ENCODE measurements at regions not wholly inside any gene's neighbourhood (a gene's known extent, or its start where the extent isn't known, plus 50 kb on each side); places are given as distances from the start of the nearest gene placed in this dataset.

DNA sequence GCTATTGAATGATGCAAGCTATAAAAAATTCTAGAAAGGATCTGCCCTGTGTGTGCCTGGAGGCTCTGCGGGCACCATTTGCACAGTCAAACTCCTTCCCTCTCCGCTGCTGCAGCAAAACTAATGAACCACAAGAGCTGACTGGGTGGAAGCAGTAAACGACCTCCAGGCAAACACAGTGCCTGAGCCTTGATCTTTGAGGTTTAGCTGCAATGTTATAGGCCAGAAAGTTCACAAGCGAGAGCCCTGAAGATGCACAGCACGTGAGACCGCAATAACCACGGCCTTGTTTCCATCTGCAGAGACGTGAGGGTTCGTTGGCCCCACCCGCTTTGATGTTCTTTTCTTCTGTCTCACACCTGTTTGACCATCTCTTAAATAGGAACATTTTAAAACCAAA is 69.2 kb upstream of the S1PR3 start:
- DNase-seq (ENCODE audit: low read depth, low spot score): no peak

DNA sequence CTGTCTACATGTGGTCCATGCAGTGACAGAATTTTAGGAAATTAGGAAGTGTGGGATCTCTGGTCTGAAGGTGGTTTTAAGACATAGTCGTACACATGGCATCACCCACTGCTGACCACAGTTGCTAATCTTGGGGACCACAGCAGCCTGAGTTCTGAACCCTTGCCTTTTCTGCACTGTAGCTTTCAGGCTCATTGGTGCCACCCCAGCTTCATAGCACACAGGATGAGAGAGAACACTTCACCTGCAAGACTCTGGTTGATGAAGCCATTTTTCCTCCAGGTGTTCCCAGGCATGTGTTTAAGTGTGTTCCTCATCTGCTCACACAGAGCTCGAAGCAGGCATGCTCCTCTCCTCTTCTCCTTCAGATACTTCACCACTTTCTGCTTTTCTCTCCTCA is 68.2 kb upstream of the S1PR3 start:
- no peak for DNase-seq (ENCODE audit: low read depth, low spot score)

DNA sequence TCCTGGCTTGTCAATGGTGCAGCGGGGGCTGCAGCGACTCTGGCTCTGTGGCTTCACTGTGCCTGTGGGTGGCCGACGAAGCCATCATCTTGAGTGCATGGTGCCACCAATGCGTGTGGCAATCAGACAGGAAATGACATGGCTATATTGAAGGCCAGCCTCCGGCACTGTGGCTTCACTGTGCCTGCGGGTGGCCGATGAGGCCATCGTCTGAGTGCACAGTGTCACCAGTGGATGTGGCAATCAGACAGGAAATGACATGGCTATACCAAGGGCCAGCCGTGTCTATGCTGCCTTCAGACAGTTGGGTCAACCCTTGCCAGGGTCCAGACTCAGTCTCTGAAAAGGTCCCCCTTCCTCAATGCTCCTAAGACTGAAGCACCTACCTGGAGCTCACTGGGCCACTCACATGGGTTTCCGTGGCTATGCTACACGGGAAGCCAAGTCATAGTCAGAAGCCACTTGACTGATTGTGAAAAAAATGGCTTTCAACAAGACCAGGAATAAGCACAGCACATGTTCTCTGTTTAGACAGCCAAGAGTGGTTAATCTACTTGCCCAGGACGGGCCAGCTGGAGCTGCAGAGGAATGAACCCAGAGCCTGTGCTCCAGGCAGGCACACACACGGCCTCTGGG is 67.5 kb upstream of the S1PR3 start:
- DNase-seq (ENCODE audit: low read depth, low spot score): no peak

DNA sequence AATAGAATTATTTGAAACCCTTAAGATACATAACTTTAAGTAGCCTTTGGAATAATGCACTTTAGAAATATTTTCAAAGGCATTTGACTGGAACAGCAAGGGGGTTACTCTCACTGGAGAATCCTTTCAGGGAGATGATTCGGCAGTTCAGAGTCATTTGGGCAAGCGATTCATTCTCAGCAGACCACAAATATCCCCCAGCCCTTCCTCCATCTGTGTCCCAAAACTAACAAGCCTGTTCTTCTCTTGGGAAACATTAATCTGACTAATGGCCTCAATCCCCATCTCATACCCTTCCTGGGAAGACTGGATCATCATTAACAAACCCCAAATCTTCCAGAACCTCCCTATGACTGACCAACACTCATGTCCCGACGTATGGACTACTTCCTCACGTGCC is 65.8 kb upstream of the S1PR3 start:
- DNase-seq (ENCODE audit: low read depth, low spot score): no peak

DNA sequence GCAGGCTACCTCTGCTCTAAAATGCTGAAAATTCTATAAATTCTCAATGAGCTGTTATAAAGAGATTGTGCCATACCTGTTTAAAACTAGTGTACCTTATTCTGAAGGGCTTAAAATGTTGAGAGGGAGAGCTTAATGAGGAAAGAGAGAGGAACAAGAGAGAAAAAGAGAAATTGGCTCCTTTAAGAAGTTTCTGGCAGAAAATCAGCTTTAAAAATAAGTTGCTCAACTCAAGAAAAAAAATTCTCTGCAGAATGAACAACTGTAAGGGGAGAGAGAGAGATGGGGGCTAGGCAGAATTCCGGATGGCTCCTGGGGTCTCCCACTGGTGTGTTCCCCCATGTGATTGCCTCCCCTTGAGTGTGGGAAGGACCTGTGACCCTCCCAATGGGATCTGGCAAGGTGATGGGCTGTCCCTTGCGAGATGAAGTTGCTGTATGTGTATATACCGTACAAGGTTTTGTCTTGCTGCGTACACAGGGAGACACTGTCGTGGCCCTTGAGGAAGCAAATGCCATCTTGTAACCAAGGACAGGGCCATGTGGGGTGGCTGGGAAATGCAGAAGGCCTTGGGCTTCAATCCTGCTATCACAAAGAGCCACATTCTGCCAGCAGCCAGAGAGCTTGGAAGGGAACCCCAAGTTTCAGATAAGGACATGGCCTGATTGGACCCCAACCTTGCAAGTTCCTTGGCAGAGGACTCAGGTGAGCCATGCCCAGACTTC is 64.3 kb upstream of the S1PR3 start:
- DNase-seq (ENCODE audit: low read depth, low spot score): no peak

DNA sequence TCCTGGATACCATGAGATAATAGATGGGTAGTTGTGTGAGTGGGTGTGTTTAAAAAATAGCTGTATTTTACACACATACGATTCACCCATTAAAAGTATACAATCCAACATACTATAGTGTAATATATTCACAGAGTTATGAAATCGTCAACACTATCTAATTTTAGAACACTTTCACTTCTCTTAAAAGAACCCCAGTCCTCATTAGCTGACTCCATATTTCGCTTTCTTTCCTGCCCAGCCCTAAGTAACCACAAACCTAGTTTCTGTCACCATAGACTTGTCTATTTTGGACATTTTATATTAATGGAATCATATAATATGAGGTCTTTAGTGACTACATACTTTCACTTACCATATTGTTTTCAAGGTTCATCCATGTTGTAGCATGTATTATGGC is 63.8 kb upstream of the S1PR3 start:
- no peak for DNase-seq (ENCODE audit: low read depth, low spot score)

DNA sequence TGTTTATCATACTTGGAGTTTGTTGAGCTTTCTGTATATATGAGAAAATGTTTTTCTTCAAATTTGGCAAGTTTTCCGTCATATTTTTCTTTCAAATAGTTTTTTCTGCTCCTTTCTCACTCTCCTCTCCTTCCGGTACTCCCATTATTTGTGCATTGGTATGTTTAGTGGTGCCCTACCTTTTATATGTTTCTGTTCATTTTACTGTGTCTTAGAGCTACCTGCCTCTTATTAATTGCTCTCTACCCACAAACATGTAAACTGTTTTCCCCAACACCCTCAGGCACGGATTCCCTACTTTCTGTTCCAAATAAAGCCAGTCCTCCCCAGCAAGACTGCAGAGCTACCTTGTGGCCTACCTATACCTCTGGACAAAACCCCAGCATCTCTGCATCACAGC is 60.6 kb upstream of the S1PR3 start:
- DNase-seq (ENCODE audit: low read depth, low spot score): no peak

DNA sequence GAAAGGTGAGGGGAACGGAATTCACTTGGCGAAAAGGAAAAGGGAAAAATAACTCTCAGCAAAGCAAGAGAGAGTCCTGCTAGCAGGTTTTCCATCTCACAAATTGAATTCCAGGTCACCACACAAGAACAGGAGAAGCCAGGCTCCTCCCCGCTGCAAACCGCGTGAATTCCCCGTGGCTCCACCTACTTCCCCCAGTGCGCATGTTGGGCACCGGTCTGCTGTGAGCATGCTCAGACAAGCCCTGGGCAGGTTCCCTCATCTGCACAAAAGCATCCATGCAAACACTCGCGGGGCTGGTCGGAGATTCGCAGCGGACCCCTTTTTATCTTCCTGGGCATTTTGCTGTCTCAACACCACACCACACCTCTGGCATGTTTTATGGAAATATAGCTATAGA is 58.5 kb upstream of the S1PR3 start:
- no peak for DNase-seq (ENCODE audit: low read depth, low spot score)

DNA sequence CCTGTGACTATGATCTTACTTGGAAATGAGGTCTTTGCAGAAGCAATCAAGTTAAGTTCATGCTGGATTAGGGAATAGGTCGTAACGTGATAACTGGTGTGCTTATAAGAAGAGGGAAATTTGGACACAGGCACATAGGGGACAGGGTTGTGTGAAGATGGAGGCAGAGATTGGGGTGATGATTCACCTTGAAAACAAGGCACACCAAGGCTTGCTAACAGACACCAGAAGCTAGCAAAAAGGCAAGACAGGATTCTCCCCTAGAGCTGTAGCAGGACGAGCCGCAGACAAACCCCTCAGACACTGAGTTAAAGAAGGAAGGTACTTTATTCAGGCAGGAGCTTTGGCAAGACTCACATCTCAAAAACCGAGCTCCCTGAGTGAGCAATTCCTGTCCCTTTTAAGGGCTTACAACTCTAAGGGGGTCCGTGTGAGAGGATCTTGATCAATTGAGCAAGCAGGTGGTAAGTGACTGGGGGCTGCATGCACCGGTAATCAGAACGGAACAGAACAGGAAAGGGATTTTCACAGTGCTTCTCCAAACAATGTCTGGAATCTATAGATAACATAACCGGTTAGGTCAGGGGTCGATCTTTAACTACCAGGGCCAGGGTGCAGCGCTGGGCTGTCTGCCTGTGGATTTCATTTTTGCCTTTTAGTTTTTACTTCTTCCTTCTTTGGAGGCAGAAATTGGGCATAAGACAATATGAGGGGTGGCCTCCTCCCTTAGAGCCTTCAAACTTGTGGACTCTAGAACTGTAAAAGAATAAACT is 57.5 kb upstream of the S1PR3 start:
- no peak for DNase-seq (ENCODE audit: low read depth, low spot score)

DNA sequence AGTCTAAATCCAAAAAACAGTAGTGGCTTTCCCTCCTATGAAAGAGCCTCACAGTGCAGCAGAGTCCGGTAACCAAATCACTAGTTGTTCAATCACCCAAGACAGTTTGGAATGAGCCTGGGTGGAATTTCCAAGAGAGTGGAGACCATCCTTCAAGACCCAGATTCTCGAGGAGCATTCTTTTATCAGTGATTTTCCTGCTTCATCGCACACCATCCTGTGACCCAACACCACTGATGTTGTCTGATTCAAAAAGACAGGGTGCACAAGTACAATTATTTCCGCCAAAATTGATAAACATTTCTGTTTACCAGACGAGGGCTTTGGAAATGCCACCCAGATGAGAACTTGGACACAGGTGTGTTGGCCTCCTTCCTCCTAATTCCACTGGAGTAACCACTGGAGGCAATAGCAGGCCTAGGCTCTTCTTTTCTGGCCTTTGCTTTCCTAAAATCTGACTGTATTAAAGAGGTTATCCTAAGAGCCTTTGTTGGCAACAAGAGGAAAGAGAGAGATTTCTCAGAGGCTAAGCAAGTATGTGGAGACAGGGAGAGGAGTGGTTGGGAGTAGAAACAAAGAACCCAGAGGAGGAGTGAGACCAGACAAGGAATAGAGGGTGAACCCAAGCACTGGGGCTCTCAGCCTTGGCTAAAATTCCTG is 56.3 kb upstream of the S1PR3 start:
- DNase-seq (ENCODE audit: low read depth, low spot score): no peak

DNA sequence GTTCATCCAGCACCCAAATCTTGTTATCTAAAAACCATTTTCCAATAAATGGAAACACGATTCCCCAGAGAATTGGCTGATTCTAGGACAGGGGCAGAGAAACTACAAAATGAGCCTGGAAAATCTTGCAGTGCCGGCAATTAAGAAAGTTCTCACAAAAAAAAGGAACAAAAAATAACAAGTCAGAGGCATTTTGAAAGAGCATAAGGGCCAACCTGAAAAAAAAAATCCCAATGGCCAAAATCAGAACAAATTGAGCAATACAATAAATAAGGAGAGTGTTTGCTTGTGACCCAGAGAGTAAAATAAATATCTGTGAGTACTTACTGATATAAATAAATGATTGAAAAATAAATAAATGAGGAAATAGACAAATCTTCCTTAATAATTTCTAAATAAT is 55.1 kb upstream of the S1PR3 start:
- no peak for DNase-seq (ENCODE audit: low read depth, low spot score)

DNA sequence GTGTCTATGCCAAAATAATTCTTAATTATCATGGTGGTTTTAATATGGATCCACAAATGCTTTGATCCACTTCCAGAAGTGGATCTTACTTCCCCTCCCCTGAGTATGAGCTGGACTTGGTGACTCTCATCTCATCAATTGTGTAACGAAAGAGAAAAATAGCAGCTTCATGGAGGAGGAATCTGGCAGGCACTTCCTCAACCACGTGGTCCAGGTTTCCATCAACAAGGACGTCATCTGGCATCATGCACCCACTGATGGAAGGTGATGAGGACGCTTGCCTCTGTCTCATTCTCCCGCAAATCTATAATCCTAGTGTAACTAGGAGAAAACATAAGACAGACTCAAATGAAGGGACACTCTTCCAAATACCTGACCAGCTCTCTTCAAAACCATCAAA is 54.6 kb upstream of the S1PR3 start:
- no peak for DNase-seq (ENCODE audit: low read depth, low spot score)

DNA sequence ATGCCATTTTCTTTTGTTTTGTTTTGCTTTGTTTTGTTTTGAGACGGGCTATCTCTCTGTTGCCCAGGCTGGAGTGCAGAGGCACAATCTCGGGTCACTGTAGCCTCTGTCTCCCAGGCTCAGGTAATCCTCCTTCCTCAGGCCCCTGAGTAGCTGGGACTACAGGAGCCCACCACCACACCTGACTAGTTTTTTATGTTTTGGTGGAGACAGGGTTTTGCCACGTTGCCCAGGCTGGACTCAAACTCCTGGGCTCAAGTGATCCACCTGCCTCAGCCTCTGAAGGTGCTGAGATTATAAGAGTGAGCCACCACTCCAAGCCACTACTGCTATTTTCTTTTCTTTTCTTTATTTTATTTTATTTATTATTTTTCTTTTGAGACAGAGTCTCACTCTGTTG is 54.0 kb upstream of the S1PR3 start:
- DNase-seq (ENCODE audit: low read depth, low spot score): no peak

DNA sequence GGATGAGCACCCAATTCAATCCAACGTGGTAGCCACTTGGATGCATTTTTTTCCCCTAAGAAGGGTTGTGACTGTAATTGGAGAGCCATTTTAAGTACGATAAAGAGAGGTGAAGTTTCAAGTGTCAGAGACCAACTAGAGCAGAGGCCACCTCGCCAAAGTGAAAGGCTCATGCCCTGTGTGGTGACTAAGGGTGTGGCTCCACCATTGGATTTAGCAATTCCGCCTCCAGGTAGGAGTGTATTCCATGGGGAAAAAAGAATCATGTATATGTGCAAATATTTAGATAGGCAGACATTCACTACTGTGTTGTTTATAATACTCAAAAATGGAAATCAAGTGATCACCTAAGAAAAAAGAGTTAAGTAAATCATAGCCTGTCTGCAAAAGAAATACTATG is 53.1 kb upstream of the S1PR3 start:
- no peak for DNase-seq (ENCODE audit: low read depth, low spot score)
